ENCODE measurements at regions not wholly inside any gene's neighbourhood (a gene's known extent, or its start where the extent isn't known, plus 50 kb on each side); places are given as distances from the start of the nearest gene placed in this dataset.

GRCh38 chr4:151472297-151472696 is 63.3 kb downstream of the FHIP1A start:
- TF ChIP-seq CTCF (IDR thresholded peaks at IDR 0.05) (no peak), EZH2 (IDR thresholded peaks at IDR 0.05) (no peak), EZH2phosphoT487 (IDR thresholded peaks at IDR 0.05) (no peak)

Measured in neural progenitor cell (in vitro differentiated cells).